Astrocyte of the cerebellum (primary cell): ENCODE measurements at regions not wholly inside any gene's neighbourhood (a gene's known extent, or its start where the extent isn't known, plus 50 kb on each side); places are given as distances from the start of the nearest gene placed in this dataset.

ENCODE experiments used
- DNase-seq: peaks from one replicate; pipeline ENCODE4 v3.0.0-alpha.2; 2011; ENCODE audit warnings: low read depth
- H3K4me3 ChIP-seq: 2 replicates; pipeline ENCODE4 v1.5.1; 2011; ENCODE audit warnings: mild to moderate bottlenecking, low read depth, low read length, moderate library complexity
- in situ Hi-C: cut with HindIII; loops from 2 replicates; pipeline ENCODE4 v1.10.0; 2017; ENCODE audit warnings: low sequenced_read_pairs
- TF ChIP-seq, protein P1 (sequence below): IDR thresholded peaks from 2 replicates; pipeline ENCODE4 v1.5.1; 2012; ENCODE audit warnings: low read length, low read depth, moderate library complexity, mild to moderate bottlenecking; ENCODE audit errors: missing control alignments

DNA sequence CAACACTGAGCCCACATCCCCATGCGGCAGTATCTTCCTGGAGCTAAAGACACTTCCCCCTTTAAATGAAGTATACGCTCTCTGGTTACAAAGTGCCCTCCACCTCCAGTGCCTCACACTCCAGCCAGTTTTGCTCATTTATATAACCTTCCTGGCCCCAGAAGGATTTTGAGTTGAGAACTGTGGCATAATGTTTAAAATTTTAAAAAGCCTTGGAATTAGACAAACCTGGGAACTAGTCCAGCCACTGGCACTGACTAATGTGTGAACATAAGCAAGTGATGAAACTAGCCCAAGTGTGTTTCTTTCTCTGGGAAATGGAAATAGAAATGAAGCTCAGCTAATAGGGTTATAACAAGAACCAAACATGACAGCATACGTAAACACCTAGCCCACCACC is 723.7 kb upstream of the USP15 start:
- TF ChIP-seq, protein P1, sequence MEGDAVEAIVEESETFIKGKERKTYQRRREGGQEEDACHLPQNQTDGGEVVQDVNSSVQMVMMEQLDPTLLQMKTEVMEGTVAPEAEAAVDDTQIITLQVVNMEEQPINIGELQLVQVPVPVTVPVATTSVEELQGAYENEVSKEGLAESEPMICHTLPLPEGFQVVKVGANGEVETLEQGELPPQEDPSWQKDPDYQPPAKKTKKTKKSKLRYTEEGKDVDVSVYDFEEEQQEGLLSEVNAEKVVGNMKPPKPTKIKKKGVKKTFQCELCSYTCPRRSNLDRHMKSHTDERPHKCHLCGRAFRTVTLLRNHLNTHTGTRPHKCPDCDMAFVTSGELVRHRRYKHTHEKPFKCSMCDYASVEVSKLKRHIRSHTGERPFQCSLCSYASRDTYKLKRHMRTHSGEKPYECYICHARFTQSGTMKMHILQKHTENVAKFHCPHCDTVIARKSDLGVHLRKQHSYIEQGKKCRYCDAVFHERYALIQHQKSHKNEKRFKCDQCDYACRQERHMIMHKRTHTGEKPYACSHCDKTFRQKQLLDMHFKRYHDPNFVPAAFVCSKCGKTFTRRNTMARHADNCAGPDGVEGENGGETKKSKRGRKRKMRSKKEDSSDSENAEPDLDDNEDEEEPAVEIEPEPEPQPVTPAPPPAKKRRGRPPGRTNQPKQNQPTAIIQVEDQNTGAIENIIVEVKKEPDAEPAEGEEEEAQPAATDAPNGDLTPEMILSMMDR: no peak
- no peak overlapping the region for H3K4me3 ChIP-seq
- in situ Hi-C loops: no loop called here
- no peak for DNase-seq

DNA sequence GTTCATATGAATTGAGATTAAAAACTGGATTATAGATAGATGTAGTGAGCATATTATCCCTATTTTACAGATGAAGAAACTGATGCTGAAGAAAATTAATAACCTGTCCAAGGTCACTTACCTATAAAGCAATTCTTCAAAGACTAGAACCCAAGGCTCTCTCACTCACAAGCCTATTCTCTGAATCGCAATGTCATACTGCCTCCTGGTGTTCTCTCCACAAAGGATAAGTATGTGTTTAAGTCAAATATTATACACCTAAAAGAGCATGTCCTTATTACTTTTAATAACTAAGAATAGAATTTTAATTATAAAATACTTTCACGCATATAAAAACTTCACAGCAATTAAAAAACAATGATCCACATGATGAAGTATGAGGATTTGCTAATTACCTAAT is 721.3 kb upstream of the USP15 start:
- DNase-seq: no peak
- in situ Hi-C loops: no loop called here
- no peak overlapping the region for H3K4me3 ChIP-seq
- TF ChIP-seq, protein P1: no peak

DNA sequence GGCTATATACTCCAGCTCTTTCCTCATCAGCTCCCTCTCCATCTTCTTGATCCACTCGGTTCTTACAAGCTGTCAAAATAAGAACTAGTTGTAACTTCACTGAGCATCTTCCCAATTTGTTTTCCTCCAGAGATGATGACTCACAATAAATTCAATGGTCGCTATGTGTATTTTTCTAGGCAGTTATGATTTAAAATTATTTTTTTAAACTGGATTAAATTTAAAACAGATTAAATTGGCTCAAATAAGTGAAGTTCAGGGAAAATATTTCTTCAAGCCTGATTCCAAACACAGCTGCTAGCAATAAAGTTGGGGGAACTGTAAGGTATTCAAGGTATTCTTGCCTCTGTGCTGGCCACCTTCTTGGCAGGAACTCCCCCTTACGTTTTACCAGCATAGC is 717.7 kb upstream of the USP15 start:
- in situ Hi-C loops: no loop called here
- TF ChIP-seq, protein P1: no peak
- H3K4me3 ChIP-seq: no peak overlapping the region

DNA sequence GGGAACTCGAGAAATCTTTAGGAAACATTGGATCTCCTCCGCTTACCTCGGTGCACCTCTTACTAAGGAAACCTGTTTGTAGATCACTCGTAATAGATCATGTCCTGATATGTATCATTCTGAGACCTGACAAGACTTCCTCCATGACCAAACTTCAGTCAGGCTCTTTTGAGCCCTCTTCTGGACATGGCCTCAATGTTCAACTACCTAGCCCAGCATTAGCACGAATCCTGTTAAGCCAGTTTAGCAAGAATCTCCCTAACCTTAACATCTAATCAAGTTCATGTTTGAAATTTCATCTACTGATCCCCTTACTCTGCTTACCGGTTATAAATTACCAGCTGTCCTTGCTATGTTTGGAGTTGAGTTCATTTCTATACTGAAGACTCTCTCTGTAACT is 713.9 kb upstream of the USP15 start:
- TF ChIP-seq, protein P1: no peak
- no peak overlapping the region for H3K4me3 ChIP-seq
- DNase-seq: no peak
- in situ Hi-C loops: no loop called here

More for the DNA sequence above, 717.7 kb upstream of the USP15 start:
- DNase-seq: no peak

DNA sequence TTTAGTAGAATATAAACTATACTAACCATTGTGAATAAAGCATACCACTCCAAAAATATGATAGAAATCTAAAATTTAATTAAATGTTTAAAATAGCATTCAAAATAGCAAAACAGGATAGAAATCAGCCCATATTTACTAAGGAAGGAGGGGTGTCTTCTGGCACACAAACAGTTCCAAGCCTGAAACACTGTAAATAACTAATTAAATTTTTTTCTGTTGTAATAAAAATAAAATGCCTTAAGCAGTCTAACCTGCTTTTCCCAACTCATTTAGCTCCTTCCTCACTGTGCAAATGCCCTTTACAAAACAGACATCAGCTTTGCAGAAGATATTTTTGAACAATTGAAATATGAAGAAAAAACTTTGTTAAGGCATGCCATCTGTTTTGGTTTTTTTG is 707.1 kb upstream of the USP15 start:
- no peak for DNase-seq
- in situ Hi-C loops: no loop called here
- TF ChIP-seq, protein P1: no peak
- no peak overlapping the region for H3K4me3 ChIP-seq

DNA sequence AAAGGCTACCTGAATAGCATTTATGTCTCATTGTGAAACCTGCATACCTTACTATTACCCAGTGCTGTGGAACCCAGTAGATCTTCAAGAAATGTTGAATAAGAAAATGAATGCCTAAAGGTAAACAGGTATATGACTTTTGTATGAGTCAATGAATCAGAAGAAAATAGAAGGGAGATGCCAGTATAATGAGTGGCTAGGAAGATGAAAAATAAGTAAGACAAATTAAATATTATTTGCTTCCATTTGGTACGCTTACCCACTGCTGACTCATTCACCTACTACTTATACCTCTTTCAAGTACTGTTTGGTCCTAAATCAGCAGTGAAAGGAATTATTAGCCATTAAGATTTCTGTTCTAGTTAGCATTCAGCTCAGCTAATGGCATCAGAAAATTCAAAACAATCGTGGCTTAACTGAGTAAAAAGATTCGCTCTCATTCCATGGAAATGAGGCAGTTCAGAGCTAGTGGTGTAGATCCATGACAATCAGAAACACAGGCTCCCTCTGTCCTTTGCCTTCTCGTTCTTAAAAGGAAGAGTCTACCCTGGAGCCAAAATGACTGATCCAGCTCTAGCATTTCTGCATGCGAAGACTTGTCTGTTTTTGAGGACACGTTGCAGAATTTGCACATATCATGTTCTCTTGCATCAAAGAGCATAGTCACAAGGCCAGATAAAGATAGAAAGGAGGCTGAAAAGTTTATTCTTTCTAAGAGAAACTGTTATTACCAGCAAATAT is 705.8 kb upstream of the USP15 start:
- TF ChIP-seq, protein P1: no peak
- H3K4me3 ChIP-seq: no peak overlapping the region
- DNase-seq: no peak
- in situ Hi-C loops: no loop called here
